K562 (cell line): ENCODE measurements at regions not wholly inside any gene's neighbourhood (a gene's known extent, or its start where the extent isn't known, plus 50 kb on each side); places are given as distances from the start of the nearest gene placed in this dataset.

ENCODE experiments used
- CREM ChIP-seq: IDR thresholded peaks from 2 replicates; pipeline ENCODE4 v1.6.1; 2014; ENCODE audit warnings: antibody characterized with exemption, low read depth
- CTBP1 ChIP-seq: fragments of 450-650 bp; IDR thresholded peaks from 2 replicates; pipeline ENCODE4 v1.6.1; 2016; ENCODE audit warnings: borderline replicate concordance
- DEAF1 ChIP-seq: fragments of 450-650 bp; formaldehyde crosslinking; IDR thresholded peaks from 2 replicates; pipeline ENCODE4 v1.4.0; 2020; ENCODE audit warnings: mild to moderate bottlenecking, moderate library complexity
- ETV1 ChIP-seq: fragments of 450-650 bp; conservative IDR thresholded peaks from 2 replicates; pipeline ENCODE4 v1.6.1; 2016; ENCODE audit warnings: missing genetic modification characterization, control low read depth, low read depth, missing compliant biosample characterization
- GMEB1 ChIP-seq: fragments of 250-450 bp; sonication (Bioruptor Pico); IDR thresholded peaks from 2 replicates; pipeline ENCODE4 v1.4.0; 2020; ENCODE audit warnings: mild to moderate bottlenecking
- JUND ChIP-seq, 2 experiments: IDR thresholded peaks; 2 replicates in 1 of 2; 3 replicates in 1 of 2; pipeline ENCODE4 v1.6.1; 2011; ENCODE audit warnings: borderline replicate concordance in 2 of 2, low read depth in 2 of 2, low read length in 2 of 2, improper control_type of control experiment in 1 of 2, missing biosample characterization in 1 of 2, missing genetic modification characterization in 1 of 2, missing genetic modification reagents in 1 of 2
- NCOR1 ChIP-seq: fragments of 450-650 bp; IDR thresholded peaks from 2 replicates; pipeline ENCODE4 v1.6.1; 2016; ENCODE audit warnings: mild to moderate bottlenecking, moderate library complexity
- SMARCE1 ChIP-seq: fragments of 450-650 bp; IDR thresholded peaks from 2 replicates; pipeline ENCODE4 v1.7.1; 2016; ENCODE audit warnings: mild to moderate bottlenecking
- SMC3 ChIP-seq: conservative IDR thresholded peaks from 2 replicates; pipeline ENCODE4 v1.6.1; 2011; ENCODE audit warnings: low read depth, low read length, improper control_type of control experiment; ENCODE audit not compliant: insufficient read depth
- SOX6 ChIP-seq: fragments of 450-650 bp; IDR thresholded peaks from 2 replicates; pipeline ENCODE4 v1.6.1; 2014; ENCODE audit warnings: mild to moderate bottlenecking
- SRSF3 ChIP-seq: fragments of 200-400 bp; formaldehyde crosslinking; IDR thresholded peaks from 2 replicates; pipeline ENCODE4 v1.6.1; 2016; ENCODE audit warnings: mild to moderate bottlenecking, low read length, moderate library complexity; ENCODE audit not compliant: insufficient read depth
- TFE3 ChIP-seq: fragments of 450-650 bp; formaldehyde crosslinking; IDR thresholded peaks from 2 replicates; pipeline ENCODE4 v1.4.0; 2020; ENCODE audit warnings: mild to moderate bottlenecking, mixed read lengths
- ZBTB7A ChIP-seq: IDR thresholded peaks from 2 replicates; pipeline ENCODE4 v1.6.1; 2011; ENCODE audit warnings: low read depth, mild to moderate bottlenecking, low read length, moderate library complexity, borderline replicate concordance; ENCODE audit not compliant: control insufficient read depth
- ZNF436 ChIP-seq: fragments of 250-450, 450-650 bp; sonication (Bioruptor Pico); formaldehyde crosslinking; IDR thresholded peaks from 2 replicates; pipeline ENCODE4 v1.7.0; 2020; ENCODE audit warnings: mild to moderate bottlenecking
- TF ChIP-seq, protein P1 (sequence below), 3 experiments: fragments of 200-800 bp in 1 of 3; fragments of 250-450 bp in 1 of 3; fragments of 450-650 bp in 1 of 3; sonication (Bioruptor Pico) in 1 of 3; sonication (Bioruptor generic) in 1 of 3; formaldehyde crosslinking in 1 of 3; IDR thresholded peaks; 2 replicates each; pipeline versions ENCODE4 v1.6.1 to v1.8.0; 2016 to 2022; ENCODE audit warnings: mild to moderate bottlenecking in 2 of 3, missing genetic modification characterization in 2 of 3, missing compliant biosample characterization in 1 of 3, moderate library complexity in 1 of 3

DNA sequence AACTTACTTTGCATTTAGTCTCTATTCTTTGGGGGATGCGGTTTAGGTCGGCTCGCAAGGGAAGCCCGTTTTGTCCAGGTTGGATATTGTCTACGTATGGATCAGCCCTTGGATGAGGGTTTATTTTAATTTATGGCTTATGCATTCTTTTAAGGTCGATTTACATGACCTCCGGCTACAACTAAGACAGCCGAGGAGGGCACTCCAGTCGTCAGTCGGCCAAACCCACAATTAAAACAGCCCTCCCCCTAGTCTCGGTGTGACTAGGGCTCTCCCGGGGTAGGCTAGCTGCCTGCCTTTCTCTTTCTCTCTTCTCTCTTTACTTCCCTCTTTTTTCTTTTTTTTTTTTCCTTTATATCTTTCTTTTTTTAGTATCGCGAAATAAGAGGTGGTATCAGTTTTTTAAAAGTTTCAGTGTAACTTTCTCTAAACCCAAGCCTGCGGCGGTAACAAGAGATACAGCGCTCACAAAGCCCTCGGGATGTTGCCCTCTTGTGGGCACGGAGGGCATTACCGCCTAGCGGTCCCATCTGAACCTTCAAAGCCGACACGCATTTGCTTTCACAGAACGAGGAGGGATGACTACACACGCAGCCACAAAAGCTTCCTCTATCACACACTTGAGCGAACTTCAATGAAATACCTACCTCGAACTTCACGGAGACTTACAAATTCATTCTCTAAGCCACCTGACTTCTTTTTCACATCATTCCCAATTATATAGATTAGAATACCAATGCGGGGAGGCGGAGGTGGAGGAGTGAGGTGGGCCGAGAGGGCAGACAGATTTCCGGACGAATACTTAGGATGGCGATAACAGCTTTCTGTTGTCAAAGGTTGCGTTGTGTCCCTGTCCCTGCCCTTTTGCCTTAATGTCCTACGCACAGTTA, 132.3 kb upstream of the C11orf58 start (continued):
- peak; percentile 69 for TF ChIP-seq DEAF1 (CRISPR knock-in tag)
- TF ChIP-seq, protein P1, sequence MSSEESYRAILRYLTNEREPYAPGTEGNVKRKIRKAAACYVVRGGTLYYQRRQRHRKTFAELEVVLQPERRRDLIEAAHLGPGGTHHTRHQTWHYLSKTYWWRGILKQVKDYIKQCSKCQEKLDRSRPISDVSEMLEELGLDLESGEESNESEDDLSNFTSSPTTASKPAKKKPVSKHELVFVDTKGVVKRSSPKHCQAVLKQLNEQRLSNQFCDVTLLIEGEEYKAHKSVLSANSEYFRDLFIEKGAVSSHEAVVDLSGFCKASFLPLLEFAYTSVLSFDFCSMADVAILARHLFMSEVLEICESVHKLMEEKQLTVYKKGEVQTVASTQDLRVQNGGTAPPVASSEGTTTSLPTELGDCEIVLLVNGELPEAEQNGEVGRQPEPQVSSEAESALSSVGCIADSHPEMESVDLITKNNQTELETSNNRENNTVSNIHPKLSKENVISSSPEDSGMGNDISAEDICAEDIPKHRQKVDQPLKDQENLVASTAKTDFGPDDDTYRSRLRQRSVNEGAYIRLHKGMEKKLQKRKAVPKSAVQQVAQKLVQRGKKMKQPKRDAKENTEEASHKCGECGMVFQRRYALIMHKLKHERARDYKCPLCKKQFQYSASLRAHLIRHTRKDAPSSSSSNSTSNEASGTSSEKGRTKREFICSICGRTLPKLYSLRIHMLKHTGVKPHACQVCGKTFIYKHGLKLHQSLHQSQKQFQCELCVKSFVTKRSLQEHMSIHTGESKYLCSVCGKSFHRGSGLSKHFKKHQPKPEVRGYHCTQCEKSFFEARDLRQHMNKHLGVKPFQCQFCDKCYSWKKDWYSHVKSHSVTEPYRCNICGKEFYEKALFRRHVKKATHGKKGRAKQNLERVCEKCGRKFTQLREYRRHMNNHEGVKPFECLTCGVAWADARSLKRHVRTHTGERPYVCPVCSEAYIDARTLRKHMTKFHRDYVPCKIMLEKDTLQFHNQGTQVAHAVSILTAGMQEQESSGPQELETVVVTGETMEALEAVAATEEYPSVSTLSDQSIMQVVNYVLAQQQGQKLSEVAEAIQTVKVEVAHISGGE (CRISPR knock-in tag; IDR thresholded peaks at IDR 0.05): no peak
- no peak for TF ChIP-seq TFE3
- TF ChIP-seq CREM: peak; percentile 58
- TF ChIP-seq ETV1 (tag): 0 out of 2 replicates have a peak, but pooled peaks have one; percentile 10
- TF ChIP-seq ZNF436: no peak
- peak; percentile 84 for TF ChIP-seq SMC3
- TF ChIP-seq CTBP1: peak; percentile 80; the same call in 1 of the 2 replicates
- no peak for TF ChIP-seq GMEB1 (CRISPR knock-in tag)
- TF ChIP-seq SMARCE1: peak; percentile 55; the same call in 1 of the 2 replicates
- peak; percentile 27; the same call in 1 of the 2 replicates for TF ChIP-seq NCOR1
- peak; percentile 46 for TF ChIP-seq SOX6
- TF ChIP-seq ZBTB7A: no peak
- peak; percentile 29; the same call in 1 of the 2 replicates for TF ChIP-seq JUND (IDR thresholded peaks at IDR 0.05; ENCODE audit: borderline replicate concordance, low read depth, low read length)
- peak; percentile 24; the same call in 1 of the 3 replicates for TF ChIP-seq JUND (tag; IDR thresholded peaks at IDR 0.05; ENCODE audit: borderline replicate concordance, low read depth, low read length)
- no peak for TF ChIP-seq SRSF3
